ENCODE measurements at regions not wholly inside any gene's neighbourhood (a gene's known extent, or its start where the extent isn't known, plus 50 kb on each side); places are given as distances from the start of the nearest gene placed in this dataset.
"Not testable (repeated sequence)": the region's sequence is repeated elsewhere in the genome, so short reads cannot be mapped to it uniquely, and the experiment has no call there.

DNA sequence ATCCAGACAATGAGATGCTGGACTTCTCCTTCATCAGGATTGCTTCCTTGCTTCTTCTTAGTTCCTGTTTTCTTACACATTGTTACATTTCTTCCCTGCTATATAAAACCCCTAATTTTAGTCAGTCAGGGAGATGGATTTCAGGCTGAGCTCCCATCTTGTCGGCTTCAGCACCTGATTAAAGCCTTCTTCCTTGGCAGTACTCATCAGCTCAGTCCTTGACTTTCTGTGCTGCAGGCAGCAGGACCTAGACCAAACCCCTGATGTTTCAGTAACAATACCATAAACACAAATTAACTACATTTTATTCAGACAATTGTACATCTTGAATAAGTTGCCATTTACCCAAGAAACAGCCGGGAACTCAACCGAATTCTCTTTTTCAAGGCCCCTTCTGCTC, 156.4 kb upstream of the RREB1 start:
- Histone ChIP-seq H3K27me3 (replicated peaks; ENCODE audit: control insufficient read depth, insufficient read depth, low read length, poor library complexity, severe bottlenecking) (no peaks in the 10 kb centered on the region), H3K27ac (ENCODE audit: insufficient read depth, low read length, poor library complexity, severe bottlenecking) (no peak overlapping the region), H3K9me3 (ENCODE audit: control insufficient read depth, low read length) (no peaks in the 10 kb centered on the region), H3K4me1 (ENCODE audit: control insufficient read depth, insufficient read depth, low read length, poor library complexity, severe bottlenecking) (no peaks in the 10 kb centered on the region), H3K4me3 (ENCODE audit: insufficient read depth, low read depth, low read length, poor library complexity, severe bottlenecking) (no peak overlapping the region), H3K36me3 (ENCODE audit: control insufficient read depth, insufficient read depth, low read length) (no peaks in the 10 kb centered on the region)
- no peak for DNase-seq

DNA sequence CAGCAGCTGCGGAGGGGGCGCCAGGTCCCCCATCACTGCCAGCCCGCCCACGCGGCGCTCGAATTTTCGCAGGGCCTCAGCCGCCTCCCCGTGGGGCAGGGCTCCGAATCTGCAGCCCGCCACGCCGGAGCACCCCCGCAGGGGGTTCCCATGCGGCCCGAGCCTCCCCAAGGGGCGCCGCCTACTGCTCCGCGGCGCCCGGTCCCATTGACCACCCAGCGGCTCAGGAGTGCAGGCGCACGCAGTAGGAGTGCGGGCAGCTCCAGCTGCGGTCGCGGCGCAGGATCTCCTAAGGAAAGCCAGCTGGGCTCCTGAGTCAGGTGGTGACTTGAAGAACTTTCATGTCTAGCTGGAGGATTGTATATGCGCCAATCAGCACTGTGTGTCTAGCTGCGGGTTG, 155.3 kb upstream of the RREB1 start:
- H3K27me3 ChIP-seq (replicated peaks; ENCODE audit: control insufficient read depth, insufficient read depth, low read length, poor library complexity, severe bottlenecking): no peaks in the 10 kb centered on the region
- no peak overlapping the region for H3K27ac ChIP-seq (ENCODE audit: insufficient read depth, low read length, poor library complexity, severe bottlenecking)
- H3K4me3 ChIP-seq (ENCODE audit: insufficient read depth, low read depth, low read length, poor library complexity, severe bottlenecking): no peak overlapping the region
- no peaks in the 10 kb centered on the region for H3K36me3 ChIP-seq (ENCODE audit: control insufficient read depth, insufficient read depth, low read length)
- no peaks in the 10 kb centered on the region for H3K4me1 ChIP-seq (ENCODE audit: control insufficient read depth, insufficient read depth, low read length, poor library complexity, severe bottlenecking)
- H3K9me3 ChIP-seq (ENCODE audit: control insufficient read depth, low read length): no peaks in the 10 kb centered on the region
- DNase-seq: no peak

DNA sequence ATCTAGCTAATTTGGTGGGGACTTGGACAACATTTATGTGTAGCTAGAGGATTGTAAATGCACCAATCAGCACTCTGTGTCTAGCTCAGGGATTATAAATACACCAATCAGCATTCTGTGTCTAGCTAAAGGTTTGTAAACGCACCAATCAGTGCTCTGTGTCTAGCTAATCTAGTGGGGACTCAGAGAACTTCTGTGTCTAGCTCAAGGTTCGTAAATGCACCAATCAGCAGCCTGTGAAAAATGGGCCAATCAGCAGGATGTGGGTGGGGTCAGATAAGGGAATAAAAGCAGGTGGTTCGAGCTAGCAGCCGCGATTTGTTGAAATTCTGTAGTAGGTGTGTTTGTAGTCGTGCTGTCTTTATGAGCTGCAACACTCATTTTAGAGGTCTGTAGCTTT, 154.8 kb upstream of the RREB1 start:
- H3K27me3 ChIP-seq (replicated peaks; ENCODE audit: control insufficient read depth, insufficient read depth, low read length, poor library complexity, severe bottlenecking); H3K36me3 ChIP-seq (ENCODE audit: control insufficient read depth, insufficient read depth, low read length); H3K4me3 ChIP-seq (ENCODE audit: insufficient read depth, low read depth, low read length, poor library complexity, severe bottlenecking); H3K27ac ChIP-seq (ENCODE audit: insufficient read depth, low read length, poor library complexity, severe bottlenecking); H3K4me1 ChIP-seq (ENCODE audit: control insufficient read depth, insufficient read depth, low read length, poor library complexity, severe bottlenecking); H3K9me3 ChIP-seq (ENCODE audit: control insufficient read depth, low read length); DNase-seq: not testable (repeated sequence)

- DNase-seq: no peak
- Histone ChIP-seq H3K4me1 (ENCODE audit: control insufficient read depth, insufficient read depth, low read length, poor library complexity, severe bottlenecking) (no peaks in the 10 kb centered on the region), H3K27me3 (replicated peaks; ENCODE audit: control insufficient read depth, insufficient read depth, low read length, poor library complexity, severe bottlenecking) (no peaks in the 10 kb centered on the region), H3K36me3 (ENCODE audit: control insufficient read depth, insufficient read depth, low read length) (no peaks in the 10 kb centered on the region), H3K4me3 (ENCODE audit: insufficient read depth, low read depth, low read length, poor library complexity, severe bottlenecking) (no peak overlapping the region), H3K27ac (ENCODE audit: insufficient read depth, low read length, poor library complexity, severe bottlenecking) (no peak overlapping the region), H3K9me3 (ENCODE audit: control insufficient read depth, low read length) (no peaks in the 10 kb centered on the region)
Measured at GRCh38 chr6:6960571-6961251, 147.1 kb upstream of the RREB1 start.

DNA sequence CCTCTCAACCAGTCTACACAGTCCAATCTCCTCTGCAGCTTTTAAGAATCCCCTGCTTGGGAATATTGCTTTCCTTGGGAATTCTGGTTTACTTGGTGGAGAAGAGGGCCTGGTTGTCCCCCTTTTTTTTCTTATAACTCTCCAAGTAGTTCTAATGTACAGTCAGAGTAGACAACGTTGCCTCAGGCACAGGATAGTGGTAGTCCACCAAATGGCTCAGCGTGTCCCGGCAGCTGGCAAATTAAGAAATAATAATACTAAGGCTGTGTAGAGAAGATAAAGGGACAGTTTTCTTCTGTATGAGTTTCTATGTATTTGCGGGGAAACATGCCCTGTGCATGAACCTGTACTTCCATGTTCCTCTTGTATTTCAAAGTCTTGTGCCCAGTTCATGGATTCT, 145.7 kb upstream of the RREB1 start:
- Histone ChIP-seq H3K4me1 (ENCODE audit: control insufficient read depth, insufficient read depth, low read length, poor library complexity, severe bottlenecking) (no peaks in the 10 kb centered on the region), H3K27ac (ENCODE audit: insufficient read depth, low read length, poor library complexity, severe bottlenecking) (no peak overlapping the region), H3K9me3 (ENCODE audit: control insufficient read depth, low read length) (no peaks in the 10 kb centered on the region), H3K36me3 (ENCODE audit: control insufficient read depth, insufficient read depth, low read length) (no peaks in the 10 kb centered on the region), H3K27me3 (replicated peaks; ENCODE audit: control insufficient read depth, insufficient read depth, low read length, poor library complexity, severe bottlenecking) (no peaks in the 10 kb centered on the region), H3K4me3 (ENCODE audit: insufficient read depth, low read depth, low read length, poor library complexity, severe bottlenecking) (no peak overlapping the region)
- no peak for DNase-seq

DNA sequence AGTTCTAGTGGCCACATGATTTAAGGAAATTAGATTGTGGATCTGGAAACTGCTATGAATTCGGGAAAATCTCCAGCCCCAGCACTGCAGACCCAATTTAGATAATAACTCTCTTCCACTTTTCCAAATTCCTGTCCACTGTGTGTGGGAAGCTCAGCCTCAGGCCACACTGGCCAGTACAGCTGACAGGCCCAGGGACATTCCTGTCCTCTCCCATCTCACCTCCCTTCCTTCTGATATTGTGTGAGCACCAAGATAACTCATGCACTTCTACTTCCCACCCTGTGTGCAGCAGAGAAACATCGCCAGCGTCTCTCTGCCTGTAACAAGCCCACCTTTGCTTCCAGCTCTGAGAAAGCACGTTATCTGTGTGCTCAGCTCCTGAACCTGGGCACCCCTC, 145.1 kb upstream of the RREB1 start:
- Histone ChIP-seq H3K4me1 (ENCODE audit: control insufficient read depth, insufficient read depth, low read length, poor library complexity, severe bottlenecking) (no peaks in the 10 kb centered on the region), H3K27me3 (replicated peaks; ENCODE audit: control insufficient read depth, insufficient read depth, low read length, poor library complexity, severe bottlenecking) (no peaks in the 10 kb centered on the region), H3K4me3 (ENCODE audit: insufficient read depth, low read depth, low read length, poor library complexity, severe bottlenecking) (no peak overlapping the region), H3K9me3 (ENCODE audit: control insufficient read depth, low read length) (no peaks in the 10 kb centered on the region), H3K36me3 (ENCODE audit: control insufficient read depth, insufficient read depth, low read length) (no peaks in the 10 kb centered on the region), H3K27ac (ENCODE audit: insufficient read depth, low read length, poor library complexity, severe bottlenecking) (no peak overlapping the region)
- DNase-seq: no peak

GRCh38 chr6:6963390-6963789, 144.4 kb upstream of the RREB1 start:
- H3K27me3 ChIP-seq (replicated peaks; ENCODE audit: control insufficient read depth, insufficient read depth, low read length, poor library complexity, severe bottlenecking); H3K27ac ChIP-seq (ENCODE audit: insufficient read depth, low read length, poor library complexity, severe bottlenecking); H3K9me3 ChIP-seq (ENCODE audit: control insufficient read depth, low read length); H3K36me3 ChIP-seq (ENCODE audit: control insufficient read depth, insufficient read depth, low read length); DNase-seq; H3K4me1 ChIP-seq (ENCODE audit: control insufficient read depth, insufficient read depth, low read length, poor library complexity, severe bottlenecking); H3K4me3 ChIP-seq (ENCODE audit: insufficient read depth, low read depth, low read length, poor library complexity, severe bottlenecking): not testable (repeated sequence)

GRCh38 chr6:6964675-6965074, 143.1 kb upstream of the RREB1 start:
- DNase-seq: no peak
- H3K27me3 ChIP-seq (replicated peaks; ENCODE audit: control insufficient read depth, insufficient read depth, low read length, poor library complexity, severe bottlenecking): no peaks in the 10 kb centered on the region
- no peak overlapping the region for H3K4me3 ChIP-seq (ENCODE audit: insufficient read depth, low read depth, low read length, poor library complexity, severe bottlenecking)
- H3K4me1 ChIP-seq (ENCODE audit: control insufficient read depth, insufficient read depth, low read length, poor library complexity, severe bottlenecking): no peaks in the 10 kb centered on the region
- H3K36me3 ChIP-seq (ENCODE audit: control insufficient read depth, insufficient read depth, low read length): no peaks in the 10 kb centered on the region
- no peaks in the 10 kb centered on the region for H3K9me3 ChIP-seq (ENCODE audit: control insufficient read depth, low read length)
- no peak overlapping the region for H3K27ac ChIP-seq (ENCODE audit: insufficient read depth, low read length, poor library complexity, severe bottlenecking)

DNA sequence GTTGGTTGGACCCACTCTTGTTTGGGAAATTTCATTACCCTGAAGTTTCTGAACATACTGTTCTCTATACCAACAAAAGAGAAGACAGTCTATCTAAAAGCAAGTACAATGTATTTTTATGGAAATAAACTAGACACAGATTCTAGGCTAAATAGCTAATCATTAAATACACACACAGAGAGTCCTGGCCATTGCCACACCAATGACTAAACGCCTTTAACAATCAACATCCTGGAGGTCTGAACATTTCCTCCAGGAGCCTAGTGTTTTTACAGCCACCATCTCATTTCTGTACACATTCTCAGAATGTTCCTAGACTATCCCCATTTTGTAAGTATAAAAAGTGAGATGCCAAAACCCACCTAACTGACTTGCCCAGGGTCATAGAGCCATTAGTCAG, 141.6 kb upstream of the RREB1 start:
- Histone ChIP-seq H3K9me3 (ENCODE audit: control insufficient read depth, low read length) (no peaks in the 10 kb centered on the region), H3K4me3 (ENCODE audit: insufficient read depth, low read depth, low read length, poor library complexity, severe bottlenecking) (no peak overlapping the region), H3K4me1 (ENCODE audit: control insufficient read depth, insufficient read depth, low read length, poor library complexity, severe bottlenecking) (no peaks in the 10 kb centered on the region), H3K27ac (ENCODE audit: insufficient read depth, low read length, poor library complexity, severe bottlenecking) (no peak overlapping the region), H3K27me3 (replicated peaks; ENCODE audit: control insufficient read depth, insufficient read depth, low read length, poor library complexity, severe bottlenecking) (no peaks in the 10 kb centered on the region), H3K36me3 (ENCODE audit: control insufficient read depth, insufficient read depth, low read length) (no peaks in the 10 kb centered on the region)
- DNase-seq: no peak

DNA sequence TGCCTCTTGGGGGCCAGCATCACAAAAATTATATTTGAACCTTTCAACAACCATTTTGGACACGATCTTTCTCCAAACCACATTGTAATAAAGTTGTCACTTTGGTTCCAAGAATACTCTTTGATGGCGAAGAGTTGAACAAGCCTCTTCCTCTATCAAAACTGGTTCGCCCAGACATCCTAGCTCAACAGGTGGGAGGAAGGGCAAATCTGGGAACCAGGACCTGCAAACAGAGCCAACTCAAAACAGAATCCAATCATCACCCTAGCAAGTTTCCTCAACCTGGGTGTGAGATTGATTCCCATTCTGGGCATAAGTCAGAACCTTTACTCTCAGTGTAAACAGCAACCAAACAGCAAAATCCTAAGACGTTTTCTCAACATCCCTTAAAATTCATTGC, 141.2 kb upstream of the RREB1 start:
- Histone ChIP-seq H3K36me3 (ENCODE audit: control insufficient read depth, insufficient read depth, low read length) (no peaks in the 10 kb centered on the region), H3K4me1 (ENCODE audit: control insufficient read depth, insufficient read depth, low read length, poor library complexity, severe bottlenecking) (no peaks in the 10 kb centered on the region), H3K27me3 (replicated peaks; ENCODE audit: control insufficient read depth, insufficient read depth, low read length, poor library complexity, severe bottlenecking) (no peaks in the 10 kb centered on the region), H3K4me3 (ENCODE audit: insufficient read depth, low read depth, low read length, poor library complexity, severe bottlenecking) (no peak overlapping the region), H3K27ac (ENCODE audit: insufficient read depth, low read length, poor library complexity, severe bottlenecking) (no peak overlapping the region), H3K9me3 (ENCODE audit: control insufficient read depth, low read length) (no peaks in the 10 kb centered on the region)
- DNase-seq: no peak

DNA sequence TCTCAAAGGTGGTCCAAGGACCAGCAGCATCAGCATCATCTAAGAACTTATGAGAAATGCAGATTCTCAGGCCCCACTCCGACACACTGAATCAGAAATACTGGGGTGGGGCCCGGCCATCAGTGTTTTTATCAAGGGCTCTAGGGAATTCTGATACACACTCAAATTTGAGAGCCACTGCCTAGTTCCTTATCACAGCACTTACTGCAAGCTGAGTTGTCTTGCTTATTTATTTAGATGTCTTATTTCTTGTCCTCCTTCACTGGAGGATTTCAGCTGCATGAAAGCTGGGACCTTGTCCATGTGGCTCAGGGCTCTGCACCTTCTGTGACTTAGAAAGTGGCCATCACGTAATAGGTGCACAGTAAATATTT, 139.4 kb upstream of the RREB1 start:
- Histone ChIP-seq H3K4me1 (ENCODE audit: control insufficient read depth, insufficient read depth, low read length, poor library complexity, severe bottlenecking) (no peaks in the 10 kb centered on the region), H3K27me3 (replicated peaks; ENCODE audit: control insufficient read depth, insufficient read depth, low read length, poor library complexity, severe bottlenecking) (no peaks in the 10 kb centered on the region), H3K36me3 (ENCODE audit: control insufficient read depth, insufficient read depth, low read length) (no peaks in the 10 kb centered on the region), H3K27ac (ENCODE audit: insufficient read depth, low read length, poor library complexity, severe bottlenecking) (no peak overlapping the region), H3K9me3 (ENCODE audit: control insufficient read depth, low read length) (no peaks in the 10 kb centered on the region), H3K4me3 (ENCODE audit: insufficient read depth, low read depth, low read length, poor library complexity, severe bottlenecking) (no peak overlapping the region)
- DNase-seq: no peak

Data from effector memory CD4-positive, alpha-beta T cell (primary cell).